DMS153 treated with DMSO at 0.1 percent for 48 hours (cell line): ENCODE measurements at regions not wholly inside any gene's neighbourhood (a gene's known extent, or its start where the extent isn't known, plus 50 kb on each side); places are given as distances from the start of the nearest gene placed in this dataset.

Source experiments
- DNase-seq: peaks from one replicate; lab custom pipeline; 2025; ENCODE audit not compliant: unreplicated experiment; lab: John Stamatoyannopoulos, UW

DNA sequence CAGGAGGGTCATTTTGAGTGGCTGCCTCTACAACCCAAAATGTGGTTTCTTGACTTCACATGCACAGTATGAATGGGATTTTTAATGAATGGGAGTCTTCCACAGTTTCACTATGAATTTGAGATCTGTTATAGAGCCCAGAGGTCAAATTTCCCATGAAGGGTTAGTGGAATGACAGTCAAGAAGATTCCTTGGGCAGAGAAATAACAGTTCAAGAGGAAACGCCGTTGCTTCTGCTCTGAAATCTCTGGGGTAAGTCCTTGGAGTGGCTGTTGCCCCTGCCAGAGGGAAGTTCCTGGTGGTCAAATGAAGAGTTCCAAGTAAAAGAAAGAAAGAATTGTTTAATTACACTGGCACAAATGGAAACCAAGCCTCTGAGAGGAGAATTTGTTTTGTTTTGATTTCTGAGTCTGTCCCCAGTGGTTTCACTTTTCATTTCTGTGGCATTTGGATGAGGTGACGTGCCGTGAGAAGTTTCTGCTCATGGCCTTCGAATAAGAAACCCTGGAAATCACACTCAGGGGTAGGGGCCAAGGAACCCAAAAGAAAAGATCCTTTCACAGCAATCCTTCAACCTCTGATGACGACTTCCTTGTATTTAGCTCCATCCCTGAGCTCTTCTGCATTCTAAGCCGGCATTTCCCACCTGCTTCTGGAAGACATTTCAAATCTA lies 77.5 kb upstream of the IL12A start:
- no peak for DNase-seq

DNA sequence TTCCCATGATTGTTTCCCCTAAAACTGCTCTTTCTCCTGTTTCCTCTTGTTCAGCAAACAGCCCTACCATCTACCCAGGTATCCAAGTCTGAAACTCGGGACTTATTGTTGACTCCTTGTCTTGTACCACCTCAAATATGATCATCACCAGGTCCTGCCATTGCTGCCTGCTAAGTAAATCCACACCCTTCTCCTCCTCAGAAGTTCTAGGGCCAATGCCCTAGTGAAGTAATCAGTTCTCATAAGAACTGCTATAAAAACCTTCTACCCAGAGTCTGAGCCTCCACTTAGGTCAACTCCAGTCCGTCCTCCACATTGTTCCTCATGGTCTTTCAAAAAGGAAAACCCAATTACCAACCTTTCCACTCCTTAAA lies 77.0 kb upstream of the IL12A start:
- DNase-seq, result no peak

DNA sequence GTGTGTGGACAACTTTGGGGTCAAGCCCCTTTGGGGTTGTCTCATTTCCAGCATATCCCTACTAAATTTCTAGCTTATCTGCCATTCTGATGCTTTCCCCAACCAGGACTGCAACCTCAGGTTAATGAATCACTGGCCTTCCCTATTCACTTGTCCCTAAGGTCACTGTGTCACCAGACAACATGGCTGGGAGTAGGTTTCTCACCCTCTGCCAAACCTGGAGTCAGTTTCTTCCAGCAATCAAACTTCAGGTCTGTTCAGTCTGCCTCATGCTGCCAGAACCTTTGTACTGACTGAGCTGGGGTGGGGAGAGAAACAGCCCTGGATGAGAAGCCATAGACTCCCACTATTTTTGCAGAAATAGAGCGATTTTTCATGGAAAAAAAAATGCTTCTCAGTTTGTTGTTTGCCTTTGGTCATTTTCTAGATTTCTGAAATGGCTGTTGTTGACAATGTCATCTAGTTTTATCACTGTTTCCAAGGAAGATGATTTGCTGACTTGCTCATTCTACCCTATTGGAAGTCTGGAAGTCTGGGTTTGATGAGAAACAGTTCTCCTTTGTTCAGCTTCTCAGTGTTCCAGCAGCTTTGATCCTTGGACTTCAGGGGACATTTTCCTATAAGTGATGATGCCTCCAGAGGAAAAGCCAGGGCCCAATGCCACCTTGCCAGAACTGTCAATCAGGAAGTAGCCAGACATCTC lies 74.8 kb upstream of the IL12A start:
- DNase-seq, result no peak

DNA sequence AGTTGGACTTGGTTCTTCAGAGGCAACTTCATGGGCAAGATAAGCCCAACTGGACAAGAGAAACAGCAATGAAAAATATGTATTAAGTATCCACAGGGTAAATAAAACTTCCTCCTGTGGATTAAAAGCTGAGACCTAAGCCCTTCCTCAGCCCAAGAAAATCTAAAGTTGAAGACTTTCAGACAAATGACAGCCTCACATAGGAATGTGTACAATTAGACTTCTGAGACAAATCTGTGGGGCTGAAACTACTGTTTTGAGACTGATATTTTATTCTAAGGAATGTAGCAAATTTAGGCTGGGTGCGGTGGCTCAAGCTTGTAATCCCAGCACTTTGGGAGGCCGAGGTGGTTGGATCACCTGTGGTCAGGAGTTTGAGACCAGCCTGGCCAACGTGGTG lies 74.2 kb upstream of the IL12A start:
- no peak for DNase-seq

DNA sequence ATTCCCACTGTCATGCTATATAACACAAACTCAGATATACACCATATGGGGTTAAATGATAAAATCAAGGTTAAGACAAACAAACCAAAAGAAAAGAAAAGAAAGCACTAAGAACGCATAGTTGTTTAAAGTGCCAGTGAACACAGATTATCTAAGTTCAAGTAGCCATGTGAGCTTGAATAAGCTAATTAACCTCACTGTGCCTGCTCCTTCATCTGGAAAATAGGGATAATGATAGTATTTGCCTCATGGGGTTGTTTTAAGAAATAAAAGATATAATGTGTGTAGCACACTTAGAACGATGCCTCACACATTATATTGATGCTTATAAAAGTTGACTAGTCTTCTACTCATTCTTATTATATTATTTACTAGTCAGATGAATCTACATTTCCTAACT lies 72.6 kb upstream of the IL12A start:
- DNase-seq, result no peak

DNA sequence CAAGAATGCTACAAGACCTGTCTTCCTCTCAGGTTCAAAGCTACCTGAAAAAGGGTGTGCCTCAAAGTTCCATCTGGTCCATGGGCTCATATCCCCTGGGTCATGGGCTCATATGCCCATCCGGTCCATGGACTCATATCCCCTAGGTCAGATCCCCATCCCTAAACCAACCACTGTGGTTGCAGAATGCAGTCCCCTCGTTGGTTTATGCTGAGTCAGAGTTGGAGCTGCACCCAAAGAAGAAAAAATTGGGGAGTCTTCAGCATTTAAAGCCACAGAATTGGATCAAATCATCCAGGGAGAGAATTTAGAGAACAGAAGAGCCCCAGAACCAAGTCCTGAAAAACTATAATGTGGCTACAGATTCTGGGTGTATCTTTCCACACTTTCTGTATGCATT lies 71.5 kb upstream of the IL12A start:
- DNase-seq, result no peak

DNA sequence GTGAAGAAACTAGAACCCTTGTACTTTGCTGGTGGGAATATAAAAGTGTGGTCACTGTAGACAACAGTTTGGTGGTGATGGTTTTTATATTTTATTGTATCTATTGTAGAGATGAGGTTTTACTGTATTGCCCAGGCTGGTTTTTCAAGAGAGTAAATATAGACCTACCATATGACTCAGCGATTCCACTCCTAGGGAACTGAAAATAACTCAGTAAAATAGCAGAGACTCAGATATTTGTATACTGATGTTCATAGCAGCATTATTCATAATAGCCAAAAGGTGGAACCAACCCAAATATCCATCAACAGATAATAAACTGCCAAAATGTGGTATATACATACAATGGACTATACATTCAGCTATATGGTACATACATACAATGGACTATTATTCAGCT lies 68.8 kb upstream of the IL12A start:
- DNase-seq, result no peak

DNA sequence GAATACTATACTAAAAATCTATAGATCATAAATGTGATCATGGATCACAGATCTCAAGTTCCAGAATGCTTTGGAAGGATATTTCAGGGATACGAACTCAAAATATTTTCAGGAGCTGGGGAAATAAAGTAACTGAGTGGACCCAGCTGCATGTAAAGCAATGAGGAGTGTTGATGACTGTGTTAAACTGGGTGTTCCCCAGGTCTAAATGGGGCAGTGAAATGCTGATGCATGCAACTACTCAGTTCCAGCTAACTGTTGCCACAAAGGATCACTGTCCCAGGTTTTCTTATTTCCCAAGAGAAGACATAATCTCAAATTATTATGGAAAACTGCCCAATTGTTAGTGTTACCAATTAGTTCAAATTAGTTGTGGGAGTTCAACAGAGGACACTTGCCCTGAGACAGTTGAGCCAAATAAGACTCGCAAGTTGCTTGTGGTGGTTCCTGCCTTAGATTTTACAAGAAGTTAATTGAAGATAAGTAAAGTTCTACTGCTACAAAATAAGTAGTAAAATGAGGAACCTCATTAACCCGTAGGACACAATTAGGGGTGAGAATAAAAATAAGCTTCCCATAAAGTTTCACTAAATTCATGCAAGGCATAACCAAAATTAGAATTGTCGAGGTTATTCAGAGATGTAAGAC lies 66.3 kb upstream of the IL12A start:
- DNase-seq, result no peak

DNA sequence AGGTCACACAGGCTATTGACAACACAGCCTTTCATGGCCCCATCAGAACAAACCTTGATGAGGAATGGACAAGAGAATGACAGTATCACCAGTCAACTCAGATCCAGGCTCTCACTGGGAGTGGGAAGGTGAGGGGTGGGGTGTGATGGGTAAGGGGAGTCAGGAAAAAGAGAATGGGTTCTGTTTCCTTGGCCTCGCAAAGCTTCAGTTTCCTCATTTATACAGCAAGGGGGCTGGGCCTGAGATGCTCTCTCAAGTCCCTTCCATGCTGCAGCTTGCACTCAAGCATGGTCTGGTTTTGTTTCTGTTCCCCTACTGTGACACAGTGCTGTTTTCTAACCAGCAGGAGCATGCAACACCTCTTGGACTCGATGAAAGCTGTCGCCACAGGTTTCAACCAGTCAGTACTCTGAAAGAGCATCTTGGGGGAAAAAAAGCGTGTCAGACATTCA lies 65.7 kb upstream of the IL12A start:
- DNase-seq, result no peak

DNA sequence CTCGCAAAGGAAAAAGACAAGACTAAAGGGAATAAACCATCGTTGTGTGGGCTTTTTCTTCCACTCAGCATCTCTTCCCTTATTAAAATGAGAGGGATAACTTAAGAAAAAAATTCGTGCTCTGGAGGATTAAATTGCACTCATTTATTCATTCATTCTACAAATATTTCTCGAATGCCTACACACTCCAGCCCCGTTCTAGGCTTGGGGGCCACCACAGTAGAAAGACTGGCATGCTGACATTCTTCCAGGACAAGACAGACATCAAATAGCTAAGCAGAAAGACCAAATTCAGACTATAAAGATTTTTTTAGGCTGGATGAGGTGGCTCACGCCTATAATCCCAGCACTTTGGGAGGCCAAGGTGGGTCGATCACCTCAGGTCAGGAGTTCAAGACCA lies 65.3 kb upstream of the IL12A start:
- no peak for DNase-seq

DNA sequence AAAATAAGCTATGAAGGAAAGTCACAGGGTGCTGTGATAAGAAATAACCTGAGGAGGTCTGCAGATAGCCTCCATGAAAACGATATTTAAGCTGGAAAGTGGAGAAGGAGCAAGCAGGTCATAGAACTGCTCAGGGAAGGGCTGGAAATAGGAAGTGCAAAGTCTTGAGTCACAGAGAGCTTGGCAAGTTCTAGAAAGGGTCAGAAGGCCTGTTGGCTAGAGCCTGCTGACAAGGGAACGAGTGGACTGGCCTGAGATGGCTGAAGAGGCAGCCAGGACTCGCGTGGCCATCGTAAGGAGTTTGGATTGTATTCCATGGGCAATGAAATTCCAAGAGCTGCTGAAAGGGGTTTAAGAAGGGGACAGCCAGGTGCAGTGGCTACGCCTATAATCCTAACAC lies 64.7 kb upstream of the IL12A start:
- DNase-seq, result no peak

DNA sequence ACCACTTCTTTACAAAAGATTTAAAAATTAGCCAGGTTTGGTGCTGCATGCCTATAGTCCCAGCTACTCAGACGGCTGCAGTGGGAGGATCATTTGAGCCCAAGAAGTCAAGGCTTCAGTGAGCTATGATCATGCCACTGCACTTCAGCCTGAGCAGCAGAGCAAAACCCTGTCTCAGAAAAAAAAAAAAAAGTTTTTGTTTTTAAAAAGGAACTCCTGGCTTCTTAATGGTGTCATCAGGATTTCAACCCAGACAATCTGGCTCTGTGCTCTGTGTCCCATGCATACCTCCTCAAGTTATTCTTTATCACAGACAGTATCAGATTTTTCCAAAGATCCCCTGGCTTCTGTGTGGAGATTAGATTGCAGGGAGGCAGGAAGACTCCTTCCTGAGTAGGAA lies 64.2 kb upstream of the IL12A start:
- no peak for DNase-seq

DNA sequence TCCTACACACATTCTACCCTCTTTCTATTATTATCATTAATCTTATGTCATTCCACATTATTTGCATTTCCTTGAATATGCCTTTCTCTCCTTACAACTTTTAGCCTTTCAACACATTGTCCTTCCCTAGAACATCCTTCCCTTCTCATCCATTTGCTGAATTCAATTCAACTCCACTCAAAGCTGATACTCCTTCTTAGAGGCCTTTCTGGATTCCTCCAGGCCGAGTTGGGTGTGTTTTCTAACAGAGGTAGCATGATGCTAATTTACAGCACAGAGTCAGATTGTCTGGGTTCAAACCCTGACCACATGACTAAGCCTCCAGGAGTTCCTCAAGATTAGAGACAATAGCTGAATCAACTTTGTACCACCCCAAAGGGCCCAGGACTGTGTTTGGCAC lies 63.4 kb upstream of the IL12A start:
- no peak for DNase-seq

DNA sequence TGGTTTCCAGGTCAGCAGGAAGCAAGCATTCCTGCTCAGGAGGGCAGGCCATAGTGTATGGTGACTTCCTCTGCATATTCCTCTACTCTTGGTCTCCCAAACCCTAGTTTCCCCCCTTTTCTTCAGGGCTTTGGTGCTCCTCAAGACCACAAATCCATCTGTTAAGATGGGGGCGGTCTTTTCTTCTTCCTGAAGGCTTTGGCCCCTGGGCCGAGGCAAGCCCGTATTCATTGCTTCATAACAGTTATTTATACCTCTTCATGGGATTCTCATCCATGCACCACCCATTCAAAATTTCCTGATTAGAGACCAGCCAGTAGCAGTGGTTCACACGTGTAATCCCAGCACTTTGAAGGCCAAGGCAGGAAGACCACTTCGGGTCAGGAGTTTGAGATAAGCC lies 62.1 kb upstream of the IL12A start:
- no peak for DNase-seq

DNA sequence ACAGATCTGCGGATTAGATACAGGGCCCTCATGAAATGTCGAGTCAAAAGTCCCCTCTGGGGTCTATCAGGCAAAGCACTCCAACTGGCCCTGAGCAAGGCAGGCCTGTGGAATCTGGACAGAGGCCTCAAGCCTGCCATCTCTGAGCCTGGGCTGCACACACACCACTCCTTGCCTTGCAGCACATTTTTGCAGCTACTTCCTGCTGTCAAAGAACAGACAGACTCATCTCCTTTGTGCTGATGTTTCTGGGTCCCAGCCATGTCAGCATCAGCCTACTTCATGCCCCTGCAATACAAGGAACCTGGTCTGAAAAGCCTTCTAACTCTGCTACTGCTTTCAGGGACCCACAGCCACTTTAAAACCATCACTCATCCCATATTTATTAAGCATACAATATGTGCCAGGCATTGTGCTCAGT lies 60.6 kb upstream of the IL12A start:
- no peak for DNase-seq

DNA sequence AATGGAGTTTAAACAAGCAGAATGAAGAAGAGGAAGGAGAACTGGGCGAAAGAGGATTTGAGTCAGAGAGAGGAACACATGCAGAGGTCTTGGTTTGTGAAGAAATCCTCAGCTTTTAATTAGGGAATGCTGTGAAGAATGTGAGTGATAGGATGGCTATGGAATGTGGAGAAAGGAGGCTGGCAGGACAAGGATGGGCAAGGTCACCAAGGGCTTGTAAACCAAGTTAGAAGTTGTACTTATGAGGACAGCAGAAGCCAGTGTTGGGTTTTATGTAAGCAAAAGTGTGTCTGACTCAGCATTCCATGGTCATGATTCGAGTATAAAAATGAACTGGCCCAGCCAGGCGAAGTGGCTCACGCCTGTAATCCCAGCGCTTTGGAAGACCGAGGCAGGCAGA lies 60.0 kb upstream of the IL12A start:
- no peak for DNase-seq

DNA sequence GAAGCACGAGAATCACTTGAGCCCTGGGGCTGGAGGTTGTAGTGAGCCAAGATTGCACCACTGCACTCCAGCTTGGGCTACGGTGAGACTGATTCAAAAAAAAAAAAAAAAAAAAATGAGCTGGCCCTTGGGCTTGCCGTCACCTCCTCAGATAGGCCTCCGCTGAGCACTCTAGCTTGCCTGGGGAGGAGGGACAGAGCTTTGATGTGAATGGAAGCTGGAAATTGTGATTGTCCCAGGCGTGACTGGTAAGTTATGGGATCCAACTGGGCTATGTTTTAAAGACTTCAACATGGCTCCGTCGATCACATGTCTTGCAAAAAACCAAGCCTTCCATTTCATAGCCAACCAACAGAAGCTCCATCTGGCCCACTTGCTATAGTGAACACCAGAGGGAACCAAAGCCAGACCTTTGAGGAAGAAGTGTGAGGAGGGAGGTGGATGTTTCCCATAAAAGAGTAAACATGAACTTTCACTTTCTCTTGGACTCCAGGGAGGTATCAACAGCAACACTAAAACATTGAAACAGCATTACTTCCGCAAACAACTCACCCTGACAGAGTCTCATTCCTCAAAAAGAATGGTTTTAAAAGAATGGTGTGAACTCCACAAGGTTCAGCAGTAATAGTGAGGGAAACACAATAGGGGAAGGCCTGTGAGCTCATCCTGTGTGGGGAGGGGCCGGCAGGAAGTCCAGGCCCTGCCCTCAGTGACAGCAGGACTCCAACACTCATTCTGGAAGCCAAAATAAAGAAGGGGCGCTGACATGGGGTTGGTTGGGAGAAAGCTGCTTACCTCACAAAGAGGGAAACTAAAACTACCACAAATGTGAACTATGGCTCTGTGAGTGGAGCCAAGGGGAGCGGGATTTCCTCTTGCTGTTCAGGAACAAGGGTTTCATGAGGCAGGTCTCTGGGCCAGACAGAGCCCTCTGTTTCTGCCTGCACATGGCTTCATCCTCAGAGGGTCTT lies 59.2 kb upstream of the IL12A start:
- no peak for DNase-seq

DNA sequence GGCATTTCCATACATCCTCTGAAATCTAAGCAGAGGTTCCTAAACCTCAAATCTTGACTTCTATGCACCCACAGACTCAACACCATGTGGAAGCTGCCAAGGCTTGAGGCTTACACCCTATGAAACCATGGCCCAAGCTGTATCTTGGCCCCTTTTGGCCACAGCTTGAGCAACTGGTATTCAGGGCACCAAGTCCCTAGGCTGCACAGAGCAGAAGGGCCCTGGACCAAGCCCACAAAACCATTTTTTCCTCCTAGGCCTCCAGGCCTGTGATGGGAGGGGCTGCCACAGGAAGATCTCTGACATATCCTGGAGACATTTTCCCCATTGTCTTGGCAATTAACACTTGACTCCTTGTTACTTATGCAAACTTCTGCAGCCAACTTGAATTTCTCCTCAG lies 54.4 kb upstream of the IL12A start:
- DNase-seq, result no peak

DNA sequence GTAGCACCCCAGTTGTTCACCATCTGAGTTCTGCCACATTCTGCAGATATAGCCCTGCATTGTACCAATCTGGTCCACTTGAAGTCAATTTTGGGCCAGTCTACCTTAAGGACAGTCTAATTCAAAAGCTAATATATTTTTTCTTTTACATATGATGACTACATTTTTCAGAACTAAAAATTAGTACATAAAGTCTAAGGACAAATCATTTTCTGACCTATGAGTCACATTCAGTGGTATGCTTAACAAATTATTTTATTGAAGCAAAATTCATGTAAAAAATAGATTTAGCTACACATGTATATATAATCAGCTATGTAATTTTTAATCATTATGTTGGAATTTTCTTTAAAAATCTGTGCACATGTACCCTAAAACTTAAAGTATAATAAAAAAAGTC lies 52.1 kb upstream of the IL12A start:
- no peak for DNase-seq

DNA sequence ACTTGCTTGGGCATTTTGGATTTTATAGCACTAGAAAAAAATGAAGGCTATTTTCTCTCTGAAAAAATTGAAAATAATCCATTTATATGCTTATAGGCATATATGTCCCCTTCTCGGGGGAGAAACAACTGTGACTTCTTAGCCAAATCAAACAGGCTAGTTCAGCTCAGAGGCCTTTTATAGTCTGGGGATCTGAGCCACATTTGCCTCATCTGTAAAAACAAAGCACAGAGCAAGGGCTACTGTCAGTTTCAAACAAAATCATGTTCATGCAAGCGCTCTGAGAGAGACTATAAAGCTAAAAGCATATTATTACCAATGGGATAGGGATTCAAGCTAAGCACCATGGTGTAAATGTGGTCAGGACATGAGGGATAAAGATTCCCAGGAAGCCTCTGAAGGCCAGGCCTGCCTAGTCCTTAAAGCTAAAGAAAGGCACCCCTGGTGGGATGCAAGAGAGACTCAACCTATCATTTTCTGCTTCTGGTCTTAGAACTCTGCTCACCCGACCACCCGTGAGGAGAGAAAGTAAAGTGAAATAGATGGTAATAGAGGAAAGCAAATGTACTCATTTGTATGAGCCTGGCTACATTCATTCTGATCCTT lies 51.0 kb upstream of the IL12A start:
- no peak for DNase-seq

DNA sequence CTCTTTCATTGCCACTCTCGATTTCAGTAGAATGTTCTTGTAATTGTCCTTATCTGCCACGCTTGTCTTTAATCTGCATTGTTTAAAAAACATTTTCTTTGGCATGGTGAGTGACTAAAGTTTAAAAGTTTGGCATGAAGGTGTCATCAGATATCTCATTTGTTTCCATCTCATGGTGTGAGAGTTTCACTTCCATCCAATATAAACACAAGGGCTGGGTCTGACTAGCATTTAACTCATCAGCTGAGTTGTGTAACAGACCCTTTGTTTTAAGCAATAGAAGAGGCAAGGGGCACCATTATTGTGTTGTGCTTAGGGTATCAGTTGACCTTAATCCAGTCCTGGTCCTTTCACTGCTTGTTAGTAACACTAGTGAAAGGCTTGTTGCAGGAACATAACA lies 49.9 kb upstream of the IL12A start:
- no peak for DNase-seq
